Astrocyte of the hippocampus (primary cell): ENCODE measurements at regions not wholly inside any gene's neighbourhood (a gene's known extent, or its start where the extent isn't known, plus 50 kb on each side); places are given as distances from the start of the nearest gene placed in this dataset.

ENCODE experiments used
- DNase-seq: peaks from one replicate; pipeline ENCODE4 v3.0.0; 2011; ENCODE audit warnings: low read depth, low spot score

- DNase-seq = no peak
Measured at GRCh38 chr6:14254505-14254904, 136.9 kb downstream of the CD83 start.

- DNase-seq = no peak
Measured at GRCh38 chr6:14255916-14256315, 138.3 kb downstream of the CD83 start.

GRCh38 chr6:14258117-14258516 lies 140.5 kb downstream of the CD83 start:
- DNase-seq = no peak

- no peak for DNase-seq
Measured at GRCh38 chr6:14258695-14259593, 141.4 kb downstream of the CD83 start.

GRCh38 chr6:14259594-14260152 lies 142.1 kb downstream of the CD83 start:
- DNase-seq = no peak

- DNase-seq = no peak
Measured at GRCh38 chr6:14260839-14261238, 143.3 kb downstream of the CD83 start.

GRCh38 chr6:14263881-14264424 lies 146.4 kb downstream of the CD83 start:
- no peak for DNase-seq

- no peak for DNase-seq
Measured at GRCh38 chr6:14265049-14266021, 147.8 kb downstream of the CD83 start.

GRCh38 chr6:14266266-14266665 lies 148.7 kb downstream of the CD83 start:
- DNase-seq = no peak

GRCh38 chr6:14267885-14268660 lies 150.5 kb downstream of the CD83 start:
- no peak for DNase-seq

GRCh38 chr6:14269436-14269835 lies 151.9 kb downstream of the CD83 start:
- no peak for DNase-seq

GRCh38 chr6:14270142-14270893 lies 152.7 kb downstream of the CD83 start:
- no peak for DNase-seq

GRCh38 chr6:14270925-14271788 lies 153.6 kb downstream of the CD83 start:
- peak; percentile 94 for DNase-seq

- DNase-seq = no peak
Measured at GRCh38 chr6:14271789-14272736, 154.5 kb downstream of the CD83 start.

- DNase-seq = no peak
Measured at GRCh38 chr6:14272737-14273085, 155.1 kb downstream of the CD83 start.

GRCh38 chr6:14273191-14273590 lies 155.6 kb downstream of the CD83 start:
- no peak for DNase-seq

- no peak for DNase-seq
Measured at GRCh38 chr6:14274016-14274415, 156.4 kb downstream of the CD83 start.
